ENCODE measurements at regions not wholly inside any gene's neighbourhood (a gene's known extent, or its start where the extent isn't known, plus 50 kb on each side); places are given as distances from the start of the nearest gene placed in this dataset.

- ATAC-seq = no peak
- intact Hi-C loops (cut with DNase I, micrococcal nuclease) = no loop called here
Observed at GRCh38 chr11:26035696-26036095, 296.2 kb upstream of the ANO3 start.

GRCh38 chr11:26037716-26038115, 294.2 kb upstream of the ANO3 start:
- intact Hi-C loops (cut with DNase I, micrococcal nuclease) = no loop called here
- DNase-seq = no peak
- no peak for ATAC-seq

More at GRCh38 chr11:26035696-26036095, 296.2 kb upstream of the ANO3 start:
- no peak for DNase-seq

DNA sequence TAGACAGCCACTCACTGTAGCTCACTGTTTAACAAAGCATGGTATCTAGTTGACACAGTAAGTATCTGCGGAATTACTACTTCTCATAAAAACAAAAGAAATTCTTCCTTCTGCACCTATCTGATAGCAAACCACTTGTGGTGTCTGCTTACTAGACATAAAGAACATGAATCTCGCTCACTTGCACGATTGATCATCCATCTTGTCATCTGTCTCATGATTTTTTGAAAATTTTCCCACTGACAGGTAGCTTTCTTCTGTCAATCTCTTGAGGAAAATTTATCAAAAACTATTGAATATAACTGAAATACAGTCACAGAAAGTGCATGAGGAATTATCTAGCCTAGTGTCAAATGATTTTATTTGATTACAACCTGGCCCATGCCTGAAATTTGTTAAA, 291.6 kb upstream of the ANO3 start:
- no peak for ATAC-seq
- intact Hi-C loops (cut with DNase I, micrococcal nuclease) = no loop called here
- no peak for DNase-seq

- DNase-seq (no peak), ATAC-seq (no peak)
- intact Hi-C loops (cut with DNase I, micrococcal nuclease) = no loop called here
Observed at GRCh38 chr11:26042113-26042512, 289.8 kb upstream of the ANO3 start.

DNA sequence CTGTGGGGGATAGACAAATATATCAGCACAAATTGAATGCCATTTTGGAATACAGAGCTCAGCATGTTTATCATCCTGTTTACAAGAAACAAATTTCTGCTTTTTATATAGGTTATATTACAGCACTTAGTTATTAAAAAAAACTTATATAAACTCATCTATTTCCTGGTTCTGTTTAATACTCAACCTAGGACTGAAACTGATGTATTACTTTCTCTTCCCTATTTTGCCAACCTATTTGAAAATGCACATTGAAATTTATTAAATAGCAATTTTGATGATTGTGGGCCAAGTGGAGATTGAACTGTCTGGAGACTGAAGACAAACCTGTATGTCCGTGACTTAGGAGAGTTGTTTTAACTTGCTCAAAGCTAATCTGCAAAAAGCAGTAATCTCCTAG, 288.3 kb upstream of the ANO3 start:
- no peak for DNase-seq
- intact Hi-C loops (cut with DNase I, micrococcal nuclease) = no loop called here
- ATAC-seq = no peak

DNA sequence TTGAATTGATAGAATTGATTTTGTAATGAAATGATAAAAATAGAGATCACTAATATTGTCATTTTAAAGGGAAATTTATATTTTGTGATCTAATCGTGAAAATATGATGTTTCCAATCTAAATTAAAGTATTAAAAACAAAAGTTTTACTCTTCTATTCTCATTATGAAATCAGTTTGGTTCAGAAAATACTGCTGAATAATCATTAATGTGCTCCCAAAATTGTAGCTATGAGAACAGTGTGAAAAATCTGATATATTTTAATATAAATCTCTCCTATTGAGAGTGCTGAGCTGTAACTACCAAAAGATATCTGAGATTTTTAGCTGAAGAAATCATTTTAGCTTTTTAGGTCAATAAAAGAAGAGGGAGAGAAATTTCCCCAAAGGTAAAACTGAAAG, 287.5 kb upstream of the ANO3 start:
- intact Hi-C loops (cut with DNase I, micrococcal nuclease) = no loop called here
- ATAC-seq (no peak), DNase-seq (no peak)

- no peak for DNase-seq
- intact Hi-C loops (cut with DNase I, micrococcal nuclease) = no loop called here
- ATAC-seq = no peak
Observed at GRCh38 chr11:26045082-26045481, 286.8 kb upstream of the ANO3 start.

DNA sequence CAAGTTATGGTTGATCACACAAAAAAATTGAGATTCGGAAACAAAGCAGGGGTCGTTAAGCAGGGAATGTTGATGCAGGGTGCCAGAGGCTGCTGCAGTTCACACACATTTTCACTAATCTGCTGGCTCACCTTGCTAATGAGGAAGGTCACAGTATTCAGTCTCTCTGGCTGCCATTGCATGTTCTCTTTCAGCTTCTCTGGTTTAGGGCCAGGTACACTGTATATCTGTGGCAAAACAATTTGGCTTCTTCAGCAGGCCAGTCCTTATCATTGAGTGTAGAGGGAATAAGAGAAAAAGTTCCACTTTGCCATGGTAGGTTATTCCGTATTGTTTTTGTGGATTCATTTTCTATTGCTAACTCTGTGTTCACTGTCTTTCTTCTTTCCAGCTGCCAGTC, 283.7 kb upstream of the ANO3 start:
- no peak for DNase-seq
- intact Hi-C loops (cut with DNase I, micrococcal nuclease) = no loop called here
- ATAC-seq = no peak

DNA sequence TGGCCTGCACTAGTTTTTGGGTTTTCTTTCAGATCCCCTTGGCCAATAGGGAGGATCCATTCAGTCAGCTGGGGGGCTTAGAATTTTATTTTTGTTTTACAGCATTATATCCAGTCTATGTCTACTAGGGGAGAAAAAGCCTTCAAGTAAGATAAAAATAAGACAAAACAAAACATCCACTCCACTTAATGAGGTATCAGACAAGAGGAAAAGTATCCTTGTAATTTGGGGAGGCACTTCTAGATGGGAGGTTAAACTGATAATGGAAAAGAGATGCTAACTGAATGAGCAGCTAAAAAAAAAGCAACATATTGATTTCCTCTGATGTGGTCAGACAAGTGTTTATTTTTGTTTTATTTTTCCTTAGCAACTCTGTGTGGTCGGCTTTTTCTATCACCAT, 278.0 kb upstream of the ANO3 start:
- DNase-seq = no peak
- intact Hi-C loops (cut with DNase I, micrococcal nuclease) = no loop called here
- ATAC-seq = no peak

GRCh38 chr11:26062660-26063059, 269.3 kb upstream of the ANO3 start:
- ATAC-seq (no peak), DNase-seq (no peak)
- intact Hi-C loops (cut with DNase I, micrococcal nuclease) = no loop called here

DNA sequence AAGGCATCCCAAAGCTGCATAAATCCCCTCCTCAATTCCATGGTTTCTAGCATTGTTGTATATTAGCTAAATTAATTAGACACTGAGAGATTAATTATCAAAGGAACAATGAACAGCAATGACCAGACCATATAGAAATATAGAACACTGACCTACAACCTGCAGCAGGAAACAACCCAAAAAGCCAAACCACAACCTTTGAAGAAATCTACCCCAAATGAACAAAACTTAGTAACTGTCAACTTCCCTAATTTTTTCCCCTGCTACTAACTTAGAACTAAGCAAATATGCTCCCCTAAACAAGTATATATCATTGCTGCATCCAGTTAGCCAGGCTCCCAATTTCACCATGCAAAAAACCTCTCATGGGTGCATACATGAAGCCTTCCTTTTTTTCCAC, 268.0 kb upstream of the ANO3 start:
- intact Hi-C loops (cut with DNase I, micrococcal nuclease) = no loop called here
- no peak for ATAC-seq
- DNase-seq = no peak

DNA sequence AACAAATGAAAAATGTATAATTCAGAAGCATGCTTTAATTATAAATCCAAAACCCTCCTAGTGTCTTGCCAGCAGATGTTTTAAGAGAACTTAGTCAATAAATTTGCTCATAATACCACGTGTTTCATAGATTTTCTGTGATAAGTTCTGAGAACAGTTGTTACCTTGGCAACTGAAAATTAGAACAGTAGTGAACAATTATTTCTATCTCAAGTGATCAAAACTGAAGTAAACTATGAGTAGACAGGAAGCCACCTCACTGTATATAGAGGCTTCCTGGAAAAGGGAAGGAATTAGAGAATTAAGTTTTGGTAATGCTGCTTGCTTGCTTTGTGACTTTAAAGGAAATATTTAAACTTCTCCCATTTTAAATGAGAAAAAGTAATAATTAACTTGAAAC, 266.0 kb upstream of the ANO3 start:
- no peak for ATAC-seq
- no peak for DNase-seq
- intact Hi-C loops (cut with DNase I, micrococcal nuclease) = no loop called here

DNA sequence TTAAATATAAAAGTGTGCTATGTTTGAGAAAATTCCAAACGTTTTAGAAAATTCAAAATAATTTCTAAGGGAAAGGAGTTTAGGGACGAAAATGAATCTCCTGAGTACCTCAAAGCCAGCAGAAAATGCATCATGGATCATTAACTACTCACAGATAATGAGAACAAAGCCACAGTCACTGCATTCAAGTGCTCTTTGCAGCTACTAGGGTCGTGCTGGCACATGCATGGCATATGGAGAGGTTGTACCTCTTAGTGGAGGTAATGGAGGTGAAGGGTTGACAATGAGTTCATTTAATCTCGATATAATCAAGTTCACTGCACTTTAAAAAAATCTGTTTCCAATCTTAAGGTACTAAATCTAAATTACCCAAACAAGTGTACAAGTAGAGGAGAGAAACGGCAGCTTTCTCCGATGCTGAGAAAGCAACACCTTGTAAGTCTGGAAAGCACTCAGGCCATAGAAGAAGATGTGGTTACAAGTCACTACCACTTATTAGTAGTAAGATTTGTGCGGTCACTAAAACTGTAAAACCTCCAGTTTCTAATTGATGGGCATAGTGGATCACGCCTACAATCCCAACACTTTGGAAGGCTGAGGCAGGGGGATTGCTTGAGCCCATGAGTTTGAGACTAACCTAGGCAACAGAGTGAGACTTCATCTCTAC, 261.1 kb upstream of the ANO3 start:
- ATAC-seq = no peak
- no peak for DNase-seq
- intact Hi-C loops (cut with DNase I, micrococcal nuclease) = no loop called here

- intact Hi-C loops (cut with DNase I, micrococcal nuclease) = no loop called here
- DNase-seq = no peak
- ATAC-seq = no peak
Observed at GRCh38 chr11:26072614-26073153, 259.2 kb upstream of the ANO3 start.

- ATAC-seq = no peak
- DNase-seq = no peak
- intact Hi-C loops (cut with DNase I, micrococcal nuclease) = no loop called here
Observed at GRCh38 chr11:26073646-26074045, 258.3 kb upstream of the ANO3 start.

GRCh38 chr11:26076233-26076990, 255.5 kb upstream of the ANO3 start:
- ATAC-seq (no peak), DNase-seq (no peak)
- intact Hi-C loops (cut with DNase I, micrococcal nuclease) = no loop called here

- DNase-seq (no peak), ATAC-seq (no peak)
- intact Hi-C loops (cut with DNase I, micrococcal nuclease) = no loop called here
Observed at GRCh38 chr11:26078231-26078821, 253.6 kb upstream of the ANO3 start.

- intact Hi-C loops (cut with DNase I, micrococcal nuclease) = no loop called here
- no peak for DNase-seq
- no peak for ATAC-seq
Observed at GRCh38 chr11:26084313-26084712, 247.6 kb upstream of the ANO3 start.

DNA sequence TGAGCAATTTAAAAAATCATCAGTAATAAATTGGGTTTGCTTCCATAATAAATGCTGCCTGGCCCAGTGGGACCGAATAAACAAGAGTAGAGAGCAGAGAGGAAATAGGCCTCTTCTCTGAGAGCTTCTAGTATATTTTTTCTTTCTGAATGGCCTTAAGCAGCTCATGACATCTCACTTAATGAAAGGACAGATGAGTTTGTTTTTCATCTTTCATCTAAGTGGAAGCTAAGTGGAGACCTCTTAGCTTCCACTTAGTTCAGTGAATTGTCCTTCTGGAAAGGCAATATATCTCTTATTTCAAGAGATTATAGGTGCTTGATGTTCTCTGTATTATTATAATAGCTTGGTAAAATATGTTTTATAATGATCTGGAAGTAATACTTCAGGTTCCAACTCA, 245.9 kb upstream of the ANO3 start:
- DNase-seq = no peak
- intact Hi-C loops (cut with DNase I, micrococcal nuclease) = no loop called here
- no peak for ATAC-seq
